HG03354 (cell line): ENCODE measurements at regions not wholly inside any gene's neighbourhood (a gene's known extent, or its start where the extent isn't known, plus 50 kb on each side); places are given as distances from the start of the nearest gene placed in this dataset.

ENCODE experiments used
- ATAC-seq: cut with Tn5 transposase; IDR thresholded peaks from one replicate; pipeline ENCODE4 v1.9.1; 2021; ENCODE audit warnings: mild to moderate bottlenecking; ENCODE audit not compliant: unreplicated experiment, poor library complexity, severe bottlenecking

DNA sequence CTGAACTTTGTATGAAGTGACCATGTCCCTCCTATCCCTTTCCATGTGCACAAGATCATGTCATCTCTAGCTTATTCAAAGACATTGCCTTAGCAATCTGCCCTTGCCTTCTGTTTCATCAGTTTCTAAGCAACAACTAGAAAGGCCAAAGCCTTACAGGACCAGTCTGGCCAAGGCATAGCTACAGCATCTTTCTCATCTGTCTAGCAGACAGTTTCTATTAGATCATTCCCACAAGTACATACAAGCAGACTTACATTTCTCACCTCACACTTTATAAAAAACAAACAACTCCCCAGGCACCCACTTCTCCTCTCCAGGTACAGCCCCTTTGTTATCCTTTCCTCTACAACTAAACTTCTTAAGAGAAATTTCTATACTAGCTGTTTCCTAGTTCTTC is 188.7 kb upstream of the AADAT start:
- ATAC-seq = no peak

GRCh38 chr4:170274616-170275015 is 184.9 kb upstream of the AADAT start:
- no peak for ATAC-seq

- ATAC-seq = no peak
Measured at GRCh38 chr4:170272959-170273358, 183.2 kb upstream of the AADAT start.

GRCh38 chr4:170271723-170272122 is 182.0 kb upstream of the AADAT start:
- no peak for ATAC-seq

GRCh38 chr4:170270628-170271027 is 180.9 kb upstream of the AADAT start:
- peak; percentile 52 for ATAC-seq

DNA sequence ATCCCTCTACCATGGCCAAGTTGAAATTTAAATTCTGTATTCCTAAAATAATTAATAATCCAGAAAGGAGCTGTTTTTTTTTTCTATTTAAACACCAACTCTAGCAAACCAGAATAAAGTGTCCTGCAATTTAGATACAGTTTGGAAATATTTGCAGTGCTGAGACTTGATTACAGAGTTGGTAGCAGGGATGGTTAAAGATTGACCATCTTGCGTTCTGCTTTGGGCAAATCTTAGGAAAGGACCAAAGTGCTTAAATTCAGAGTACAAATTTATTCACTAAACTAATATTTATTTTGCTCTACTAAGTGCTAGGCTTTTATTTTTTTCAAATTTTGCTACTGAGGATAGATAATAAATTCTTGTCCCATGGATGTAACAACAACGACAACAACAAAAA is 180.2 kb upstream of the AADAT start:
- ATAC-seq = no peak

GRCh38 chr4:170259631-170260153 is 169.9 kb upstream of the AADAT start:
- peak; percentile 98 for ATAC-seq

DNA sequence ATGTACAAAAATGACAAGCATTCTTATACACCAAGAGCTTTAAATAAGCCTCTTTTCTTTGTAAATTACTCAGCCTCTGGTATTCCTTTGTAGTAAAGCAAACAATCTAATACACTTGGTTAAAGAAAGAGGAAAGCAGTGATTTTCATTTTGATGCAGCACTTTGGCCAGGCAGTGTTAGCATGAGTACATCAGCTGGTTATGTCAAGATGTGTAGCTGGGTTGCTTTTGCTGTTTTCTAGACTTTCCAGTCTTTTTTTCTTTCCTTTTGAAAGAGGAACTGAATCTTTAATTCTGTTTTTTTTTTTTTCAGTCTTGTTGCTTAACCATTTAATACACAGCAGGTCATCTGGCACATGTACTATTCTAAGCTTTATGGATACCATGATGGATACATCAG is 167.1 kb upstream of the AADAT start:
- ATAC-seq = no peak

DNA sequence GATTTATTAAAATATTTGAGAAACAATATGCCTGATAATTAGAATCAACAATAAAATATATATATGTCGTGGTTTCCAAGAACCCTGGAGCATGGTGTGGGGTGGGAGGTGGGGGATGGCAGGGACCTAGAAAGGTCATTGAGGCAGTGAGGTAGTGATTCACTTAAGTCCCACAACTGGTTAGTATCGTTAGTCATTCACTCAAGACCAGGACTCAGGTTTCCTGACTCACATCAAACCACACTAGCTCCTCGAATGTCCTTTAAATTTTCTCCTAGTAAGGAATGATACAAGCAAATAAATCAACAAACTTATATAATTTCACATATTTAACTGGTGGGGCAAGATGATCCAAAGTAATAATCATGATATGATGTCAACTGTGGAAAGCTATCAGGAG is 158.8 kb upstream of the AADAT start:
- ATAC-seq = no peak

- ATAC-seq = no peak
Measured at GRCh38 chr4:170248029-170248428, 158.3 kb upstream of the AADAT start.

- ATAC-seq = no peak
Measured at GRCh38 chr4:170247596-170247995, 157.8 kb upstream of the AADAT start.

GRCh38 chr4:170243662-170244288 is 154.0 kb upstream of the AADAT start:
- no peak for ATAC-seq

DNA sequence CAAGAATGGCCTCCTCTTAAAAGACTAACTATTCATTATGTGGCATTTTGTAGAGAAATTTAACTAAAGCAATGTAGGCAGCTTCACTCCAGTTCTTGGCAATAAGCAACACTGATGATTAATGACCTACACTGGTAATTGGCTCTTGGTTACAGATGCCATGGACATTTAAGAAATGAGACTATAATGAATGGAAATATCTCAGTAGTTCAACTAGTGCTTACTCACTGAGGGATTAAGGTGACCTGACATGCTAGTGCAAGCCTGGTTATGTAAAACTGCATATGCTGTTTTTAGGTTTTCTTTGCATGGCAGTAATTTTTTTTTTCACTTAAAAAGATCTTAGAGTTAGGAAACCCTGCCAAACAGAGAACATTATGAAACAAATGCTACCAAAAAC is 152.7 kb upstream of the AADAT start:
- ATAC-seq = no peak

- peak; percentile 68 for ATAC-seq
Measured at GRCh38 chr4:170234800-170235199, 145.0 kb upstream of the AADAT start.

DNA sequence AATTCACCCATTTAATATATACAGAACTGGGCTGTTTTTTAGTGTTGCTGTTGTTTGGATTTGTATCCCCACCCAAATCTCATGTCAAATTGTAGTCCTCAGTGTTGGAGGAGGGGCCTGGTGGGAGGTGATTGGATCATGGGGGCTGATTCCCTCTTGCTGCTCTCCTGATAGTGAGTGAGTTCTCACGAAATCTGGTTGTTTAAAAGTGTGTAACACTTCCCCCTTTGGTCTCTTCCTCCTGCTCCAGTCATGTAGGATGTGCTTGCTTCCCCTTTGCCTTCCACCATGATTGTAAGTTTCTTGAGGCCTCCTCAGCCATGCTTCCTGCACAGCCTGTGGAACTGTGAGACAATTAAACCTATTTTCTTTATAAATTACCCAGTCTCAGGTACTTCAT is 141.6 kb upstream of the AADAT start:
- ATAC-seq = no peak

DNA sequence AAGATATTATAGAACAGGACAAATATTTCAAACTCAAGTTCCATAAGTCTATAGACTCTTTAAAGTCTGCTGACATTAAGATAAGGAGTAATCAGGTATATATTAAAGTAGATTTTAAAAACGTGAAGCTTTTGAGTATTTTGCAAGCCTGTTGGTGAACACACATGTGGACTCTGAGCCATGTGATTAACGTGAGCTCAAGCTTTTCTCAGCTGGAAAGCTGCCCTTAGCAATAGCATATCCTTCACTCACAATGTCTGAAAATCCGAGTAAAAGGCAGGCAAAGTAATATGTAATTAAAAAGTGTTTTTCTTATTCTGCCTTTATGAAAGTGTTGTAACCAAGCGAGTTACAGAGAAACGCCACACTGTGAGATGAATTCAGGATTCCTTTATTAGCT is 140.5 kb upstream of the AADAT start:
- ATAC-seq = no peak

DNA sequence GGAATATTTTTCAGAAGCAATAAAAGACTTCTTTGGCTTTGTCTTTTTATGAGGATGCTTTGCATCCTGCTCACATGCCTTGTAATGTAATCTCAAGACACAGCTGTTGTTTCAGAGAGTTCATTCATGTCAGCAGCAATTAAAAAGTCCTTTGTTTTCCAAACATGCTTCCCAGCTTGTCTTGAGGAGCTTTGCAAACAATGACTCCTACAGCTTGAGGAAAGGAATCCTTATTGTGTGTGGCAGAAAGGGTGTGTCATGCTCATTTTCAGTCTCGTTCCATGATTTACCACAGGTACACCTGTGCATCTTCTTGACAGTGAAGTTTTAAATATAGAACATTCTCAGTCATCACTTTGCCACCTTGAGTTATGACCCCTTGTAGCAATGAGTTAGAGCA is 139.2 kb upstream of the AADAT start:
- no peak for ATAC-seq

DNA sequence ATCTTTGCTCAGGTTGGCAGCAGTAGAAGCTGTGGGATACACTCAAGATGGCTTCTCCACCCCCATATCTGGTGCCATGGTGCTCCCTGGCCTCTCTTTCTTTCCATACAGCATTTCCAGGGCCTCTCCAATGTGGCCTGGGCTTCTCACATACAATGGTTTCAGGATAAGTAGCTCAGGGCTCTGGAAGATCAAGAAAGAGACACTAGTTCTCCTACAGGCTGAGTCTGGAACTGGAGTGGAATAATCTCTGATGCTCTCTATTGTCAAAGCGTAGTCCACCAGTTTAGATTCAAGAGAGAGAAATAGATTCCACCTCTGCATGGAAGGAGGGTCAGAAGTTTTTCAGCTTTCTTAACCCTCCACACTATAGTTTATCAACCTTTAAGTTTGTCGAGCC is 138.2 kb upstream of the AADAT start:
- ATAC-seq = no peak

DNA sequence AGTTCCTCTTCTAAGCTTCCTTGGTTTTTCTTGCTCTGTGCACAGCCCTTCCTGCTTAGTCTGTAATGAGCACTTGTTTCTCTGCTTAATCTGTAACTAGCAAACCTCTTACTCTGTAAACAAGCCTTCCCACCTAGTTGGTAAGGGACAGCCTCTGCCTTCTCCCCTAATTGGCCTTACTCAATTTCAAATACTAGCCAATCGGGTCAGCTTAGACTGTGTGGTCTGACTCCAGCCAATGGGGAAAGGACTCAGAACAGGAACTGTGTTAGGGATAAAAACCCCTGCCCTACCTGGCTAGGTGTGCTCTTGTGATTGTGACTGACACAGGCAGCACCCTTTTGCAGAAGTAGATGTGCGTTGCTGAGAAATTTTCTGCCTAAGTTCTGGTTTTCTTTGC is 136.5 kb upstream of the AADAT start:
- ATAC-seq = no peak

- no peak for ATAC-seq
Measured at GRCh38 chr4:170214731-170215130, 125.0 kb upstream of the AADAT start.

DNA sequence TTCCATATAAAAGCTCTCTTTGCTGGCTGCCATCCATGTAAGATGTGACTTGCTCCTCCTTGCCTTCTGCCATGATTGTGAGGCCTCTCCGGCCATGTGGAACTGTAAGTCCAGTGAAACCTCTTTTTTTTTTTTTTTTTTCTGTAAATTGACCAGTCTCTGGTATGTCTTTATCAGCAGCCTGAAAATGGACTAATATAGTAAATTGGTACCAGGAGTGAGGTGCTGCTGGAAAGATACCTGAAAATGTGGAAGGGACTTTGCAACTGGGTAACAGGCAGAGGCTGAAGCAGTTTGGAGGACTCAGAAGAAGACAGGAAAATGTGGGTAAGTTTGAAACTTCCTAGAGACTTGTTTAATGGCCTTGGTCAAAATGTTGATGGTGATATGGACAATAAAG is 124.3 kb upstream of the AADAT start:
- no peak for ATAC-seq

DNA sequence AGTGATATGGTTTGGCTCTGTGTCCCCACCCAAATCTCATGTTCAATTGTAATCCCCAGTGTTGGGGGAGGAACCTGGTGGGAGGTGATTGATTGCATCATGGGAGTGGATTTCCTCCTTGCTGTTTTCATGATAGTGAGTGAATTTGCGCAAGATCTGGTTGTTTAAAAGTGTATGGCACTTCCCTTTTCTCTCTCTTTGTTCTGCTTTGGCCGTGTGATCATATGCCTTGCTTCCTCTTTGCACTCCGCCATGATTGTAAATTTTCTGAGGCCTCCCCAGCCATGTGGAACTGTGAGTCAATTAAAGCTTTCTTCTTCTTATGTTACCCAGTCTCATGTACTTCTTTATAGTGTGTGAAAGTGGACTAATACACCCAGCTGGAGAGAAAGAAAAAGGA is 113.0 kb upstream of the AADAT start:
- ATAC-seq = peak; percentile 60
